HPDE6-E6E7 (cell line): ENCODE measurements at regions not wholly inside any gene's neighbourhood (a gene's known extent, or its start where the extent isn't known, plus 50 kb on each side); places are given as distances from the start of the nearest gene placed in this dataset.

Experiments used
- DNase-seq: peaks from one replicate; pipeline ENCODE4 v3.0.0; 2011; ENCODE audit warnings: missing footprints; ENCODE audit errors: extremely low spot score

DNA sequence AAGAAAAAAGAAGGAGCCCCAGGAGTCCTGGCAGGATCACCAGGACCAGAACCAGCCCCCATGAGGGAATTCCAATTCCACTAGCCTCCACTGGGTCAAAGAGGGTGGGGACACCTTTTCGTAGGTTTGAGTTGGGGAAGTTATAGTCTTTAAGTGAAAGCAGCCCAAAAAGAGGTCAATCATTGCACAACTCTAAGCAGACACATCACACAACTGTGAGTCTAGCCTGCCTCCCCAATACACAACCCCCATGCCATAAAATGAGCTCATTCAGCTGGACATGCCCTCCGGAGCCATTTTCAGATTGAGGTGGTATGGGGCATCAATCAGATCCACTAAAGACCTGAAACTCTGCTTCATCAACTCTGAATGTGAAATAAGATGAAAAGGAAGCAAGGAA, 179.9 kb downstream of the NPHP4 start:
- DNase-seq: no peak

DNA sequence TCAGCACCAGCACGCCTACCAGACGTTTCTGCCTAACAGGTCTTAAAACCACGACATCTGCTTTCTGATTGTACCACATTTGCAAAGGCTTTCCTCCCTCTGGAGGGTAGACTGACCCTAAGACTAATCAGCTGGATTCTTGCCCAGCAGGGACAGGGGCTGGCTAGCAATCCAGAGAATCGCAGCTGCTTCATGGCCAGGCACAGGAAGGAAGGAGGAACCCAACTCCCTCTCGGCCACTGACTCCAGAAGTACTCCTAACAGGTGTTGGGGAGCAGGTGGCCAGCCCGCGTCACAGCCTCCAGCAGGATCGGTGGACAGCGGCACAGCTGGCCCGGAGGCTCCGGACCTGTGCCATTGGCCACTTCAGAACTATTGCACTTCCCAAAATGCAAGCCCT, 180.8 kb downstream of the NPHP4 start:
- DNase-seq: no peak

DNA sequence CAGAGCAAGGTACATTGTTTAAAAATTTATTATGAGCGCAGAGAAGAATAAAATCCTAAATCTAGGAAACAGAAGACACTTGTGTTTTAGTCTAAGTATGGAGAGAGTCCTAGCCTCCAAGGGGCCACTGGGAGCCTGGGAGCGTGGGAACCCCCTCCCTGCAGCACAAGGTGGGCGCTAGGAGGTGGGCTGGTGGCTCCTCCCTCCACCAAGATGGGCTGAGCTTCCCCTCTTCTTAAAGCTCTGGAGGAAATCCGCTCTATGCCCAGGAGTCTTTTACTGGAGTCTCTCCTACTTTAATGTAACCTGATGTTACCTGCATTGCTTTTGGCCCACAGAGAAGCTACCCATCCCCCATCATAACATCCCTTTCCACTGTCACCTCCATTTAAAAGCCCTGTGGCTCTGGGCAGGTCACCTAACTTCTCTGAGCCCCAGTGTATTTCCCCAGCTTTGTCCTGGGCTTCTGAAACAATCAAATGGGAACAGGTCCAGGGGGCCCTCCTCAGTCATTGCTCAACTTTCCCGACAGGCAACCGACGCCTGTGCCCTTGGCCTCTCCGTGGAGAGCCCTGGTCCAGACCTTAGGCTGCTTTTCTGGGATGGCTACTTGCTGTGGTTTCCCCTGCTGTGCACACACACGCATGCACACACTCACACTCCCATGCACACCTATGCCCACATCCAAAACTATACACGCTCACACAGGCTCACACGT, 181.5 kb downstream of the NPHP4 start:
- DNase-seq: no peak

DNA sequence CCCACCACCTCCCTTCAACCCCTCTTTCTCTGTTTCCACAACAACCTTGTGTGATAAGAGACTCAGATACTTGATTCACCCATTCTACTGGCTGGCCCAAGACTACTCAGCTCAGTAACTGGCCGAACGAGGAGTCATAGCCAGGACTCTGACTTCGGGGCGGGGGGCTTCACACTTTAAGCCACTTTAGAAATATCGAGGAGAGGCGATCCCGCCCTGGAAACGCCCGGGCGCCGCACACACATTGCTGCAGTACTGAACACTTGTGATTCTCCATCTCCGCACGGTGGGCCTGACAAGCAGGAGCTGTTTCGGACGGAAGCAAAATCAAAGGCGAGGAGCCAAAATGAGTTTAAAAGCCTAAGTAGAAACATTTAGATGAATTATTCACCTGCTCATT, 182.1 kb downstream of the NPHP4 start:
- no peak for DNase-seq

DNA sequence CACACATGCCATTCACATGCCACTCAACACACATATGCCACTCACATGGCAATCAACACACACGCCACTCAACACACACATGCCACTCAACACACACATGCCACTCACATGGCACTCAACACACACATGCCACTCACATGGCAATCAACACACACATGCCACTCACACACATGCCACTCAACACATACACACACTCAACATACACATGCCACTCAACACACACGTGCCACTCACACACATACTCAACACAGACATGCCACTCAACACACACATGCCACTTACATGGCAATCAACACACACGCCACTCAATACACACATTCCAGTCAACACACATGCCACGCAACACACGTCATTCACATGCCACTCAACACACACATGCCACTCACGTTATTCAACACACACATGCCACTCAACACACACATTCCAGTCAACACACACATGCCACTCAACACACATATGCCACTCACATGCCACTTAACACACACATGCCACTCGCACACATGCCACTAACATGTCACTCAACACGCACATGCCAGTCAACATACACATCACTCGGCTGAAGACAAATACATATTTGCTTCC, 182.9 kb downstream of the NPHP4 start:
- no peak for DNase-seq

DNA sequence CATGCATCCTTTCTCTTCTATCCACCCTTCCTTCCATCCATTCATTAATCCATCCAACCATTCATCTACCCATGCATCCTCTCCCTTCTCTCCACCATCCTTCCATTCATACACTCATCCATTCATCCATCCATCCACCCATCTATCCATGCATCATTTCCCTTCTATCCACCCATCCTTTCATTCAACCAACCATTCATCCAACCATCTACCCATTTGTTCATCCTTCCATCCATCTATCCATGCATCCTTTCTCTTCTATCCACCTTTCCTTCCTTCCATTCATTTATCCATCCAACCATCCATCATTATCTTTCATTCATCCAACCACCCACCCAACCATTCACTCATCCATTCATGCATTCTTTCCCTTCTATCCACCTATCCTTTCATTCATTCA, 188.4 kb downstream of the NPHP4 start:
- DNase-seq: no peak

DNA sequence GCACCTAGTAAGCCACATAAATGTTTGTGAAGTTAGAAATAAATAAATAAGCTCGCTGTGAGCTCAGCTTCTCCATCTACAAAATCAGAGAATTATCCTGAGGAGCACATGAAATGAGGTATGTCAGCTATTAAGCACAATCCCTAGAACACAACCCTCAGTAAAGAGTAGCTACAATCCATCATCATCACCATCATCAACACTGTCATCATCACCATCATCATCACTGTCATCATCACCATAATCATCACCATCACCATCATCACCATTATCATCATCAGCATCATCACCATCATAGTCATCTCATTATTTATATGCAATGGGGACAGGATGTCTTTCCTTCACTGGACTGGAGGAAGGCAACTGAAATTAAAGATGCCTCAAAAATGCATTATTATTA, 189.6 kb downstream of the NPHP4 start:
- DNase-seq: no peak

DNA sequence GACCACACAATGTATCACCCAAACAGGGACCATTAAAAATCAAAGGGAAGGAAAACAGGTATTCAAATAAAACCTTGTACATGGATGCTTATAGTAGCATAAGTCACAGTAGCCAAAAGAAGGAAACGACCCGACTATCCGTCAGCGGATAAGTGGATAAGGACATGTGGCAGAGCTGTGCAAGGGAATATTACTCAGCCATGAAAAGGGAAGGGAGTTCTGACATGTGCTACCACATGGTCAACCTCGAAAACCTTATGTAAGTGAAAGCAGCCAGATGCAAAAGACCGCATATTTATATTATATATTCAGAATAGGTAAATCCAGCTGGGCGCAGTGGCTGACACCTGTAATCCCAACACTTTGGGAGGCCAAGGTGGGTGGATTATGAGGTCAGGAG, 193.3 kb downstream of the NPHP4 start:
- no peak for DNase-seq

DNA sequence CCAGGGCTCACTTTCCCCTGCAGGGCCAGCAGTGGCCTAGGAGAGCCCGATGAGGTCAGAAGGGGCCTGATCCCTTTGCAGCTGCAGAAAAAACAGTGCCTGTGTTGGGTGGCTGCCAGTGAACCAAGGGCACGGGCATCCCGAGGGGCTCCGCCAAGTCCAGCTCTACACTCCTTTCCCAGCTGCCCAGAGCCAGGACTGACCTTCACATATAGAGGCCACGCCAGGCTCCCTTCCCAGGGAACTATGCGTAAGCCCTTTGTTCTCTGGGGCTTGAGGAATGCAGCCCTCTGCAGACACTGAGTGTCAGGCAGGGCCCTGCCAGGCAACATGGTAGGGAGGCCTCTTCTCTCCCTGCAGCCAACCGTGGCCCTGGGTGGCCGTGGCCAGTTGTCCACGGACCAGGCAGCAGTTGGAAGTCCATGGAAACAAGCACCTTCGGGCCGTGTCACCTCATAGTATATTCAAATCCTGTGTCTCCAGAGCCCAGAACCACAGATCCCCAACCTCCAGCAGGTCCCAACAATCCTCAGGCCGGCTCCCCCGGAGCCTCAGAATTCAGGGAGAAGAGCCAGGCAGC, 194.0 kb downstream of the NPHP4 start:
- DNase-seq: no peak

DNA sequence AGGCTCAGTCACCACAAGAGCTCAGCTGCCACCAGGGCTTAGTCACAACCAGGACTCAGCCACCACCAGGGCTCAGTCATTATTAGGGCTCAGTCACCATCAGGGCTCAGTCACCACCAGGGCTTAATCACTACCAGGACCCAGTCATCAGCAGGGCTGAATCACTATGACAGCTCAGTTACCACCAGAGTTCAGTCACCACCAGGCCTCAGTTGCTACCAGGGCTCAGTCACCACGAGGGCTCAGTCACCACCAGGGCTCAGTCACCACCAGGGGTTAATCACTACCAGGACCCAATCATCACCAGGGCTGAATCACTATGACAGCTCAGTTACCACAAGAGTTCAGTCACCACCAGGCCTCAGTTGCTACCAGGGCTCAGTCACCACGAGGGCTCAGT, 196.2 kb downstream of the NPHP4 start:
- DNase-seq: no peak

DNA sequence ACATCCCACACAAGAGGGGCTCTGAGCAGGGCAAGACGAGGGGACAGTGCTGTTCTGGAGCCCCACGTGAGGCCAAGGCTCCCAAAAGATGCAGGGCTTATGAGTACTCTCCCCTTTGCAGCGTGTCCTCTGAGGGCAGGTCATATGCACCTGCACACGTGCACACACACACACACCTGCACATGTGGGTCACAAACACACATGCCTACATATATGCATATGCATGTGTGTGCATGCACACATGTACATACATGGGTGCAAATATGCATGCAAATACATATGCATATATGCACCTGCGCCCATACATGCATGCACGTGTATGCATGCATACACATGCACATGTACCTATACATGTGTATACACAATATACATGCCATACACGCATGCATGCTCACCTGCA, 197.9 kb downstream of the NPHP4 start:
- no peak for DNase-seq

DNA sequence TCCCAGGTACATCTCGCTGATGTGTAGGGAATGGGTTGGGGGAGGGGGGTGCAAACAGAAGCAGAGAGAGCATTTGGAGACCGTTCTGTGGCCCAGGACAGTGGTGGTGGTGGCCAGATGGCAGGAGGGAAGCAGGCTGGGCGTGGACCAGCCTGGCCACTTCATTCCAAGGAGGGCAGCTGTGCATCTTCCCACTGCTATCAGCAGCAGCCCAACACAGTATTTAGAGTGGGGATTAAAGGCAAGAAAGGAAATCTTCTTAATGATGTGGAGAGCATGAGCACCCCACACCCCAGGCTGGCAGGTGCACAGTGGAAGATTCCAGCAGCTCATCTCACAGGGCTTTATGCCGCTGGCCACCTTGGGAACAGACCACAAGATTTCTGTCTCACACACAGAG, 198.7 kb downstream of the NPHP4 start:
- no peak for DNase-seq

DNA sequence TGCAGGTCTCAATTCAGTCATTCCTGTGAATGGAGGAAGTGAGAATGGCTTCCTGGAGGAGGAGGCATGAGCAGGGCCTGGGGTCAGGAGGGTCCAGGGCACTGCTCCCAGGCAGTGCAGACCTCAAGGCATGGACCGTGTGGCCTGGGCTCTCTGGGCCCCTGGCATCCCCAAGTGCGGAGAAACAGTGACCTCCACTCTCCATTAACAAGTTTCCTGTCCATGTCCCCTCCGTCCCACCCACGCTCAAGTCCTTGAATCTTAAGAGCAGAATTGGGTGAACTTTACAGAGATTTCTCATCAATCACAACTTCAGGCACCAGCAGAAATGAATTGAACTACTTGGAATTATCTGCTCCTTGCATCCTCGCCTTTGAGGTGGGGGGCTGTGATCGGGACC, 211.1 kb downstream of the NPHP4 start:
- no peak for DNase-seq

DNA sequence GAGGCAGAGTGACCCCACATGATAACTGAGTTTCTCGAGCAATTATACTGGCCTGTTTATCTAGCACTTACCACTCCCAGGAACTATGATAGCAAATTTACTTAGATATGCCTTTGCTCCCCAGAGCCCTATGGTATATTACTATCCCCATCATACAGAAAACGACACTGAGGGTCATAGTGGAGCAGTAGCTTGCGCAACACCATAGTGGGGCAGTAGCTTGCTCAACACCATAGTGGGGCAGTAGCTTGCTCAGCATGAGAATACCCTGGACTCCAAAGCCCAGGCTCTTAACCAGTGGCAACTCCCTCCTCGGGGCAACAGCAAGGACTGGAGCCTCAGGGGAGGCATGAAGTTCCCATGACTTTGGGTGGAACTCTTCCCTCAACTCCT, 211.9 kb downstream of the NPHP4 start:
- no peak for DNase-seq

DNA sequence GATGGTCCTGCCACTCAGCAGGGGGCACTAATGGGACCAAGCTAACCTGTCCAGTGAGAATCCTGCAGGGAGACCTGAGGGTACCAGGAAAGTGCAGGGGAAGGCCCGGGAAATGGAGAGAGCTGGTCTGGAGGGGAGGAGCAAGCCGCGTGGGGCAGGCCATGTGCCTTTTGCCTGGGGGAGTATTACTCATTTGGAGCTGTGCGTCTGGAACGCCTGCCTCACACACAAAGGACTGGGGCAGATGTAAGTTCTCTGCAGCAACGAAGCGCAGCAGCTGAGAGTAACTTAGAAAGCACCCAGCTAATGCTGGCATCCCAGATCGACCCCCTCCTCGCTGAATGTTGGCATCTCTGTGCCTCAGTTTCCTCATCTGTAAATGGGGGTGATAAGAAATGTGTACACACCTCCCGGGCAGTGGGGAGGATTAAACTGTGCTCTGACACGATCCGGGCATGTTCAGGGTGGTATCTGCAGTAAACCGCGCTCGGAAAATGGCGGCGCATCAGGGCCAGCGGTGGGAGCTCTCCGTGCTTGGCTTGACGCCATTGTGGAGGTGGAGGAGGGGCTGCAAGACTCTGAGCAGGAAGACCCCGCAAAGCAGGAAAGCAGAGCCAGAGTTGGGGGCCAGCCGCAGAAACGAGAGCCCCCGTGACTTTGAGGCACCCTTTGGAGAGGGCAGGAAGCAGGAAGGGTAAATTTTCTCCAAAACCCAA, 212.5 kb downstream of the NPHP4 start:
- DNase-seq: no peak

DNA sequence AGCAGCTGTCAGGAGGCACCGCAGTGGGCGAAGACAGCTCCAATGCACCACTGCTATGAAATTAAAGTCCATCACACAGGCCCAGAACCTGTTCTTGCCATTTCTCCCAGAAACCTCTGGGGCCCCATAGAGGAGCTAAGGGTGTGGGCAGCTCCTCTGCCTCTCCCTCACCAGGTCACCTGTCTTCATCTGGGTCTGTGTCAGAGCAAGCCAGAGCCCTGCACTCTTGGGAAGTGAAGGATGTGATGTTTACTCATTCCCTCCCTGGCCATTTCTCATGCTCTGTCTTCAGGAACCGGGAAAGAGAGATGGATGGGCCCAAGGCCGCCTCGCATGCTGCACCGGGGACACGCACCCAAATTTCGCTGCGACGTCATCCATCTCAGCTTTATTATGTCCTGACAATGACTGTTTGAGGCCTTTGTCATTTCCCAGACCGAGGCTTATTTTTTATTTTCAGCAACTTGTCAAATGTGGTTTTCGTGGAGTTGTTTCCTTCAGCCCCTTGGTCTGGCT, 216.1 kb downstream of the NPHP4 start:
- DNase-seq: no peak

DNA sequence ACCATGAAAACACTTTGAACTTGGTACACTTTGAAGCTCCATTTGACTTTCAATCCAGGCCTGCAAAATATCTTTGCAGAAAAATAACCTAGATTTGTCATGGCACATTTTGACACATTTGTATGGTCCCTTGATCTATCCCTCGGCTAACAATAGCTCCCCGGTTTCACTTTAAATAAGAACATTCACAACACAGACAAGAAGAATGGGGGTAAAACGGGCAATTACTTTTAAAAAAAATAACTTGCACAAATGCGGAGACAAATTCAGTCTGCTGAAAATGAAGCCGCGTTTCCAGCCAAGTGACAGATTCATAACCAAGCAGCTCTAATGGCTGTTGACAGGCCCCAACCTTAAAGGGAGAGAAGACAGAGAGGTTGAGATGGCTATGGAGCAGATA, 218.2 kb downstream of the NPHP4 start:
- DNase-seq: no peak

DNA sequence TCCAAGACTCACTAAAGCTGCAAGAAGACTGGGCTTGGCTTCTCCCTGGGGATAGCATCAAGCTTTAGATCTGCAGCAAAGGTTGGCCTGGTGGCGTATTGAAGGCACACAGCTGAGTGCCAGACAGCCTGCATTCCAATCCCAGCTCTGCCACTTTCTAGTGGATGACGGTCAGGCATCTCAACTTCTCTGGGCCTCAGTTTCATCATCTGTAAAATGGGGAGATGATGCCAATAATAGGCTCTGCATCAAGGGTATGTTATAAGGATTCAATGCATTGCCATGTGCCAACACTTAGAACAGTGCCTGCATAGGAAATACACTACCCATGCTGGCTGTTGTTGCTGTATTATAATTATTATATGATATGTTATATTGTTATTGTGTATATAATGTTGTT, 220.4 kb downstream of the NPHP4 start:
- no peak for DNase-seq

DNA sequence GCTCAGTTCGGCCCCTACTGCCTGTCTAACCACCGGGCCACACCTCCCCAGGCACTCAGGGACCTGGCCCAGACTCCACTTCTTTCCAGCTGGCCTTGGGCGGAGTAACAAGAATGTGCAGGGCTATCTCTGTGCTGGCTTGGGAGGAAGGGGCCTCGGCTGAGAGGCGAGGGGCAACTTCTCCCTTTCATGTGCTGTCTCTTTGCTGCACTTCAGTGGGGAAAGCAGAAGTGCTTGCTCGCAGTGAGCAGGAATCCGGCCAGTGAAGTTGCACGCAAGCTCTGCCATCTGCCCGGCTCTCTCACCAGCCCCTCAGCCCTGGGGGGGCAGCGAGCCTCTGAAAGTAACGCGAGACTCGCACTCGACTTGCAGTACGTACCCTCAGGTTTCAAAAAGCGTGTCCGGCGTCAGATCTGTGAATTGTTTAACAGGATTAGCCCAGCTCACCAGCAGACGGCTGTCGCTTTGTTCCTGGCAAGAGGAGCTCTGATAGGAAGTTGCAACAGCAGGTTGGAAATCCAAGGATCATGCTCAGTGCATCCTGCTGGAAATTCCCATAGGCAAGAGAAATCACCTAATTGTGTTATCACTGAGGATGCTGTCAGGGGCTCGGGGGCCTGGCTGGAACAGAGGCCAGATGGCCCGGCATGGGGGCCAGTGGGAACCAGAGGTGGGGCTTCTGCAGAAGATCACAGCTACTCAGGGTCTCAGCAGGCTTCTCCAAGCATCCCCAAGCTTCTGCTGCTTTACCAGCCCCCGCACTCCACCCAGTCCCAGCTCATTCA, 221.1 kb downstream of the NPHP4 start:
- DNase-seq: no peak

DNA sequence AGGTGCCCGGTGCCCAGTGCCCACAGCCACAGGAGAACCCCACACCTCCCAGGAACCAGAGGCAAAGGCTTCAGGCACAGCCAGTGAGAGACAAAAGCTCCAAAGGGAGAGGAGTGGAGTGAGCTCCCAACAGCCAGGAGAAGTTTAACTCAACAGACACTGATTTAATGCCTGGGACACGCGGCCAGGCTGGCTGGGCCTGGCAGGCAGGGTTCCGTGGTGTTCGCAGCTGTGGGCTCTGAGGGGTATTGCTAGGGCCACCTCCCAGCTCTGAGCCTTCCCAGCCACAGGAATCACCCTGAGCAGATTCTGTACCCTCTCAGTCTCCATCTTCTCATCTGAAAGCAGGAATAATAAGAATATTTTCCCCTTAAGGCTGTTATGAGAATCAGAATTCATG, 222.5 kb downstream of the NPHP4 start:
- DNase-seq: no peak

DNA sequence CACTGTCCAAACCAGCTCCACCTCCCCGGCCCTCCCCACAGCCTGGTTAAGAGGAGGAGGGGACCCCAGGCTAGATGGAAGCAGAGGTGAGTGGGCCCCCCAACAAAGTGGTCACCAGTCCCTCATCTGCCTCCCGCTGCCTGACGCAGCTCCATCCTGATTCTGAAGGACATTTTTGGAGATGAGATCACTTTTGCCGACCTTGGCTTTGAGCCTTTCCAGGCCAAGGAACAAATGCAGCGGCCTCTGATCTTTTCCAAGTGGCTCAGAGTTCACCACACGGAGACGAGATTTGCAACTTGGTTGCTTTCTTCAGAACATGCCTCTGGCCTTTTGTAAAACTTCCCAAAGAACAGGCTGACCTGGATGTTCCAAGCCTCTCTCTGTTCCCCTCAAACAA, 223.1 kb downstream of the NPHP4 start:
- no peak for DNase-seq

DNA sequence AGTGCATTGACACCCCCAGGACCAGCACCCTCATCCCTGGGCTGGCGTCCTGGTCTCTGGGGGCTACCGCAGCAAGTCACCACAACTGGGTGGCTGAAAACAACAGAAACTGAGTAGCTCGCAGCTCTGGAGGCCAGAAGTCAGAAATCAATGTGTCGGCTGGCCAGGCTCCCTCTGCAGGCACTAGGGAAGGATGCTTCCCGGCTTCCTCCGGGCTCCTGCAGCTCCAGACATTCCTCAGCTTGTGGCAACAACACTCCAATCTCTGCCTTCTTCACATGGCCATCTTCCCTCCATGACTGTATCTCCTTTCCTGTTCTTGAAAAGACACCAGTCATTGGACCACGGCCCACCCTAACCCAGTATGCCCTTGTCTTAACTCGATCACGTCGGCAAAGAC, 224.2 kb downstream of the NPHP4 start:
- no peak for DNase-seq
